GM10248 (cell line): ENCODE measurements at regions not wholly inside any gene's neighbourhood (a gene's known extent, or its start where the extent isn't known, plus 50 kb on each side); places are given as distances from the start of the nearest gene placed in this dataset.

Experiments
- CTCF ChIA-PET: fragments of 300-600 bp; sonication (Branson Sonifier 250); formaldehyde crosslinking; extraction: SDS; loops from one replicate; lab custom pipeline; 2021; ENCODE audit warnings: antibody characterized with exemption; lab: Yijun Ruan, JAX
- POLR2A ChIA-PET: fragments of 350-650 bp; sonication (Branson Sonifier 250); formaldehyde crosslinking; extraction: SDS; loops from one replicate; lab custom pipeline; 2020; ENCODE audit warnings: antibody characterized with exemption; lab: Yijun Ruan, JAX
- DNase-seq: peaks from one replicate; pipeline ENCODE4 v3.0.0; 2012; ENCODE audit errors: extremely low spot score
- CTCF ChIP-seq: IDR thresholded peaks from 2 replicates; pipeline ENCODE4 v1.5.1; 2012; ENCODE audit warnings: mild to moderate bottlenecking, low read depth; ENCODE audit errors: extremely low read depth, missing control alignments, control extremely low read depth

- POLR2A ChIA-PET = no interaction called here
- CTCF ChIA-PET = interaction anchor here (1.2 kb wide), 1 partner anchor 12 kb away, joined by 3 read pairs; no protein-coding TSS in a partner anchor
- TF ChIP-seq CTCF = no peak
- DNase-seq = no peak
These were observed 159.8 kb upstream of the GAS1 start for GRCh38 chr9:87107072-87107471.

GRCh38 chr9:87108661-87109060 lies 161.4 kb upstream of the GAS1 start:
- no peak for DNase-seq
- ChIA-PET POLR2A (interaction anchor here (0.6 kb wide), 1 partner anchor 17 kb away, joined by 4 read pairs; no protein-coding TSS in a partner anchor), CTCF (no interaction called here)
- TF ChIP-seq CTCF = no peak

GRCh38 chr9:87109231-87109631 lies 161.9 kb upstream of the GAS1 start:
- ChIA-PET POLR2A (no interaction called here), CTCF (no interaction called here)
- TF ChIP-seq CTCF = no peak
- DNase-seq = no peak

- CTCF ChIA-PET = no interaction called here
- DNase-seq = no peak
- POLR2A ChIA-PET = no interaction called here
- TF ChIP-seq CTCF = no peak
These were observed 162.5 kb upstream of the GAS1 start for GRCh38 chr9:87109851-87110250.

- CTCF ChIA-PET = no interaction called here
- no peak for TF ChIP-seq CTCF
- POLR2A ChIA-PET = no interaction called here
- no peak for DNase-seq
These were observed 163.7 kb upstream of the GAS1 start for GRCh38 chr9:87111010-87111409.

GRCh38 chr9:87112656-87113055 lies 165.3 kb upstream of the GAS1 start:
- no peak for DNase-seq
- POLR2A ChIA-PET = no interaction called here
- CTCF ChIA-PET = no interaction called here
- TF ChIP-seq CTCF = no peak

- CTCF ChIA-PET = no interaction called here
- no peak for TF ChIP-seq CTCF
- POLR2A ChIA-PET = no interaction called here
- no peak for DNase-seq
These were observed 166.6 kb upstream of the GAS1 start for GRCh38 chr9:87113874-87114273.
